ENCODE measurements at regions not wholly inside any gene's neighbourhood (a gene's known extent, or its start where the extent isn't known, plus 50 kb on each side); places are given as distances from the start of the nearest gene placed in this dataset.

GRCh38 chr14:71539650-71540285, 392.5 kb upstream of the RGS6 start:
- Histone ChIP-seq H3K27ac (ENCODE audit: insufficient read depth, low read length) (no peak overlapping the region), H3K27me3 (ENCODE audit: control insufficient read depth, insufficient read depth, low read length) (no peaks in the 10 kb centered on the region), H4K91ac (ENCODE audit: insufficient read depth, low read depth, low read length) (no peak overlapping the region), H3K4me3 (ENCODE audit: insufficient read depth, low read depth, low read length) (no peak overlapping the region), H4K20me1 (ENCODE audit: insufficient read depth, low read length) (peaks cover 12% of the 10 kb centered on the region; the same call in 1 of the 2 replicates), H2AFZ (replicated peaks; ENCODE audit: low read length, poor library complexity) (no peak overlapping the region), H3K9ac (ENCODE audit: low read depth, low read length) (no peak overlapping the region), H3K4me2 (ENCODE audit: low read depth, low read length) (peak overlapping the region; percentile 44; the same call in 1 of the 2 replicates), H2BK15ac (ENCODE audit: low read depth, low read length) (no peak overlapping the region), H3K9me1 (ENCODE audit: insufficient read depth, low read length) (no peaks in the 10 kb centered on the region; the same call in none of the 2 replicates), H2AK5ac (ENCODE audit: low read depth, low read length) (no peak overlapping the region; the same call in 1 of the 2 replicates), H3K23ac (ENCODE audit: low read depth, low read length) (peak overlapping the region; percentile 41; the same call in 1 of the 2 replicates), H3K79me1 (ENCODE audit: low read depth in 1 of 2, low read length in 2 of 2) (peaks cover 31 to 39% of the 10 kb centered on the region in 2 experiments), H3K36me3 (ENCODE audit: control insufficient read depth, insufficient read depth, low read length) (no peaks in the 10 kb centered on the region), H2BK120ac (ENCODE audit: low read depth, low read length) (no peak overlapping the region), H3K56ac (ENCODE audit: extremely low read depth, insufficient read depth, low read length) (no peak overlapping the region), H3K18ac (ENCODE audit: low read depth, low read length) (no peak overlapping the region), H2BK5ac (ENCODE audit: low read depth, low read length, poor library complexity, severe bottlenecking) (no peak overlapping the region), H3K4me1 (ENCODE audit: control insufficient read depth, insufficient read depth, low read length) (peaks cover 13% of the 10 kb centered on the region), H2AK9ac (replicated peaks; ENCODE audit: low read depth, low read length, poor library complexity) (no peak overlapping the region), H4K8ac (ENCODE audit: low read depth in 2 of 2, low read length in 2 of 2) (peak overlapping the region; percentile 4 to 34; a peak in 1 of 4 replicates), H2BK20ac (ENCODE audit: low read depth, low read length) (no peak overlapping the region; the same call in 1 of the 2 replicates), H3K9me3 (ENCODE audit: control insufficient read depth, insufficient read depth, low read length) (no peaks in the 10 kb centered on the region), H4K5ac (ENCODE audit: low read depth, low read length) (no peak overlapping the region), H3K4ac (ENCODE audit: low read depth, low read length) (0 out of 2 replicates have a peak overlapping the region, but pooled peaks have one; percentile 6), H3K14ac (replicated peaks; ENCODE audit: low read depth, low read length) (0 out of 2 replicates have a peak overlapping the region, but pooled peaks have one; percentile 31)
- in situ Hi-C loops (cut with MboI; ENCODE audit: low sequenced_read_pairs) (no loop called here), dilution Hi-C loops (cut with HindIII; ENCODE audit: low sequenced_read_pairs, unreplicated experiment) (no loop called here), intact Hi-C loops (cut with micrococcal nuclease) (no loop called here)
- WGBS, 2 experiments (ENCODE audit: extremely low coverage in 2 of 2, insufficient read length in 1 of 2), result no CpG with 5 or more reads among the region's 8 CpGs
- ATAC-seq (ENCODE audit: low read depth) (no peak; the same call in 1 of the 2 replicates), DNase-seq (no peak)
- ChIA-PET POLR2A (ENCODE audit: unreplicated experiment) (interaction anchor here (0.6 kb wide), 1 partner anchor 19 kb away, joined by 4 read pairs; no protein-coding TSS in a partner anchor), CTCF (no interaction called here)
- BruUV-seq (replicated peaks), result no TSS peak
- TF ChIP-seq NFE2L2 (IDR thresholded peaks at IDR 0.05; ENCODE audit: low read depth, low read length), result no peak
- TF ChIP-seq RFX5 (IDR thresholded peaks at IDR 0.05; ENCODE audit: low read depth, low read length), result no peak
- no peak for TF ChIP-seq FOS (IDR thresholded peaks at IDR 0.05; ENCODE audit: low read depth, low read length)
- TF ChIP-seq RAD21 (IDR thresholded peaks at IDR 0.05; ENCODE audit: low read length), result no peak
- TF ChIP-seq SMC3 (IDR thresholded peaks at IDR 0.05; ENCODE audit: low read depth, low read length), result no peak
- TF ChIP-seq RCOR1 (IDR thresholded peaks at IDR 0.05; ENCODE audit: insufficient replicate concordance, low read length), result no peak
- TF ChIP-seq MAFK (IDR thresholded peaks at IDR 0.05; ENCODE audit: low read depth, low read length), result no peak
- TF ChIP-seq CHD1 (IDR thresholded peaks at IDR 0.05; ENCODE audit: low read depth, low read length), result no peak
- TF ChIP-seq CTCF (conservative IDR thresholded peaks at IDR 0.05; ENCODE audit: low read depth, low read length), result no peak
- no peak for TF ChIP-seq POLR2A (IDR thresholded peaks at IDR 0.05; ENCODE audit: low read depth, low read length)
- no peak for TF ChIP-seq MAZ (IDR thresholded peaks at IDR 0.05; ENCODE audit: borderline replicate concordance, low read depth, low read length)
